RWPE2 (cell line): ENCODE measurements at regions not wholly inside any gene's neighbourhood (a gene's known extent, or its start where the extent isn't known, plus 50 kb on each side); places are given as distances from the start of the nearest gene placed in this dataset.

Experiments
- ATAC-seq: fragments of 200-7000 bp; cut with Tn5 transposase; 3 replicates; pipeline ENCODE4 v1.9.1; 2021; ENCODE audit warnings: low read depth
- DNase-seq: peaks from one replicate; pipeline ENCODE4 v3.0.0-alpha.2; 2020; ENCODE audit warnings: low spot score
- H3K27ac ChIP-seq: fragments of 450-650 bp; 2 replicates; pipeline ENCODE4 v1.5.1; 2017; ENCODE audit warnings: mild to moderate bottlenecking; ENCODE audit not compliant: poor library complexity, severe bottlenecking
- H3K27me3 ChIP-seq: fragments of 250-450 bp; sonication (Bioruptor Pico); 2 replicates; pipeline ENCODE4 v1.5.1; 2021; ENCODE audit warnings: mild to moderate bottlenecking, moderate library complexity; ENCODE audit not compliant: insufficient read depth, poor library complexity, severe bottlenecking
- H3K36me3 ChIP-seq: fragments of 250-450 bp; sonication (Bioruptor Pico); 2 replicates; pipeline ENCODE4 v1.5.1; 2020; ENCODE audit warnings: low read depth, mild to moderate bottlenecking, moderate library complexity
- H3K4me1 ChIP-seq: fragments of 250-450 bp; sonication (Bioruptor Pico); 2 replicates; pipeline ENCODE4 v1.5.1; 2021; ENCODE audit warnings: mild to moderate bottlenecking, moderate library complexity; ENCODE audit not compliant: insufficient read depth, poor library complexity, severe bottlenecking
- H3K4me3 ChIP-seq: fragments of 250-450 bp; sonication (Bioruptor Pico); 2 replicates; pipeline ENCODE4 v1.5.1; 2021; ENCODE audit warnings: mild to moderate bottlenecking, moderate library complexity; ENCODE audit not compliant: severe bottlenecking
- H3K9me3 ChIP-seq: fragments of 250-450 bp; sonication (Bioruptor Pico); 2 replicates; pipeline ENCODE4 v1.5.1; 2021; ENCODE audit warnings: mild to moderate bottlenecking, moderate library complexity; ENCODE audit not compliant: severe bottlenecking
- TF ChIP-seq, protein P1 (sequence below): fragments of 450-650 bp; IDR thresholded peaks from one replicate; pipeline ENCODE4 v1.5.1; 2017; ENCODE audit warnings: mild to moderate bottlenecking, moderate library complexity; ENCODE audit not compliant: poor library complexity, severe bottlenecking

DNA sequence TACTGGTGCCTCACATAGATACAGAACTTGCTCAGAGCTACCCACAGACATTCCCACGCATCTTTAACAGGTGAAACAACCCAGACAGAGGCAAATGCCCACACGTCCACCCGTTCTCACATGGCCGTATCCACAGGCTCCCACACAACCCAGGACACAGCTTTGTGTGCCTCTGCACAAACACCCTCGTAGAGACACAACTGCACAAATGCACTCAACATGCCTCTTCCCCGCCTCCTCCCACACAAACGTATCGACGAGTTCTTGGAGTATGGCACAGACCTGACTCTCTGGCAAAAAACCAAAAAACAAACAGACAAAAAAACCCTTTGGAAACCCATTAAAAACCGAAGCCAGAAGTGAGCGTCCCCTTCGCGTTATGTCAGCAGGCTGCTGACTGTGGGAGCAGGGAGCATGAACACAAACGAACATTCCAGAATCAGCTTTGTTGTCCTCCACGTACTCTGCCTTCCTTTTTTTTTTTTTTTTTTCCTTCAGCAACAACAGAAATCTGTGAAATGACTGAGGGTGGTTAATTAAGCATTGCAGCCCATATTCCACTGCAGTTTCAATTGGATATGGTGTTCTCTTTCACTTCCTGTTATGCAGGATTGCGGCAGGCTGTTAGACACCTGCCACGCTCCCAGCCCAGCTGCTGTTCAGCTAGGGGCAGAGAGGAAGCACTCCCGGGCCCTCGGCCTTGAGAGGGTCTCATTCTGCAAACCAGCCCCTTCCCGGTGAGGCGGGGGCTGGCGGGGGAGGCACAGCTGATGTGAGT lies 313.7 kb downstream of the MAF start:
- no peak overlapping the region for H3K4me3 ChIP-seq
- H3K27me3 ChIP-seq, result no peaks in the 10 kb centered on the region
- DNase-seq (no peak), ATAC-seq (no peak)
- TF ChIP-seq, protein P1, sequence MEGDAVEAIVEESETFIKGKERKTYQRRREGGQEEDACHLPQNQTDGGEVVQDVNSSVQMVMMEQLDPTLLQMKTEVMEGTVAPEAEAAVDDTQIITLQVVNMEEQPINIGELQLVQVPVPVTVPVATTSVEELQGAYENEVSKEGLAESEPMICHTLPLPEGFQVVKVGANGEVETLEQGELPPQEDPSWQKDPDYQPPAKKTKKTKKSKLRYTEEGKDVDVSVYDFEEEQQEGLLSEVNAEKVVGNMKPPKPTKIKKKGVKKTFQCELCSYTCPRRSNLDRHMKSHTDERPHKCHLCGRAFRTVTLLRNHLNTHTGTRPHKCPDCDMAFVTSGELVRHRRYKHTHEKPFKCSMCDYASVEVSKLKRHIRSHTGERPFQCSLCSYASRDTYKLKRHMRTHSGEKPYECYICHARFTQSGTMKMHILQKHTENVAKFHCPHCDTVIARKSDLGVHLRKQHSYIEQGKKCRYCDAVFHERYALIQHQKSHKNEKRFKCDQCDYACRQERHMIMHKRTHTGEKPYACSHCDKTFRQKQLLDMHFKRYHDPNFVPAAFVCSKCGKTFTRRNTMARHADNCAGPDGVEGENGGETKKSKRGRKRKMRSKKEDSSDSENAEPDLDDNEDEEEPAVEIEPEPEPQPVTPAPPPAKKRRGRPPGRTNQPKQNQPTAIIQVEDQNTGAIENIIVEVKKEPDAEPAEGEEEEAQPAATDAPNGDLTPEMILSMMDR, result no peak
- H3K36me3 ChIP-seq, result no peaks in the 10 kb centered on the region
- H3K4me1 ChIP-seq, result no peaks in the 10 kb centered on the region
- H3K9me3 ChIP-seq, result no peaks in the 10 kb centered on the region
- no peak overlapping the region for H3K27ac ChIP-seq

- no peak overlapping the region for H3K27ac ChIP-seq
Measured at GRCh38 chr16:79284766-79285165, 315.8 kb downstream of the MAF start.

DNA sequence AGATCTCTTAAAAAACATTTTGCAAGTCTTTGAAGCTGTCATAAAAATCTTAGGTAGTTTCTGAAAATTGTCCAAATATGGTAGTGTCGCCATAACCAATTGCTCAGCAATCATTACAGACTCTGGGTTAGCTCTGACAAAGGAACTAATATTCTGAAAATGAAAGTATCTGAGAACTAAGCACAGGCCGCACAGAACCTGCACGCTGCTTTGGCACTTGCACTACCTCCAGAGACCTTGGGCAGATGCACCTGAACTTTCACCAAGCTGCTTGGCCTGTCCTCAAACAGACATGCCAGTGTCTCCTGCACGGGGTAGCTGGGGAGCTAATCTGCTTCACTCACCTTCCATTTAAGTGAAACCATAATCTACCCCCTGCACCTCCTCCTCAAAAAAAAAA lies 317.0 kb downstream of the MAF start:
- DNase-seq (no peak), ATAC-seq (no peak)
- no peaks in the 10 kb centered on the region for H3K36me3 ChIP-seq
- no peaks in the 10 kb centered on the region for H3K9me3 ChIP-seq
- H3K4me3 ChIP-seq, result no peak overlapping the region
- no peak overlapping the region for H3K27ac ChIP-seq
- H3K4me1 ChIP-seq, result no peaks in the 10 kb centered on the region
- H3K27me3 ChIP-seq, result no peaks in the 10 kb centered on the region
- TF ChIP-seq, protein P1, result no peak

More at GRCh38 chr16:79284766-79285165, 315.8 kb downstream of the MAF start:
- DNase-seq (no peak), ATAC-seq (no peak)
- H3K36me3 ChIP-seq, result no peaks in the 10 kb centered on the region
- H3K4me1 ChIP-seq, result no peaks in the 10 kb centered on the region
- no peak overlapping the region for H3K4me3 ChIP-seq
- TF ChIP-seq, protein P1, result no peak
- H3K27me3 ChIP-seq, result no peaks in the 10 kb centered on the region
- no peaks in the 10 kb centered on the region for H3K9me3 ChIP-seq

- no peak overlapping the region for H3K27ac ChIP-seq
- no peaks in the 10 kb centered on the region for H3K4me1 ChIP-seq
- ATAC-seq (no peak), DNase-seq (no peak)
- no peaks in the 10 kb centered on the region for H3K36me3 ChIP-seq
- H3K9me3 ChIP-seq, result no peaks in the 10 kb centered on the region
- no peak overlapping the region for H3K4me3 ChIP-seq
- H3K27me3 ChIP-seq, result no peaks in the 10 kb centered on the region
- TF ChIP-seq, protein P1, result no peak
Measured at GRCh38 chr16:79282806-79283205, 317.7 kb downstream of the MAF start.

DNA sequence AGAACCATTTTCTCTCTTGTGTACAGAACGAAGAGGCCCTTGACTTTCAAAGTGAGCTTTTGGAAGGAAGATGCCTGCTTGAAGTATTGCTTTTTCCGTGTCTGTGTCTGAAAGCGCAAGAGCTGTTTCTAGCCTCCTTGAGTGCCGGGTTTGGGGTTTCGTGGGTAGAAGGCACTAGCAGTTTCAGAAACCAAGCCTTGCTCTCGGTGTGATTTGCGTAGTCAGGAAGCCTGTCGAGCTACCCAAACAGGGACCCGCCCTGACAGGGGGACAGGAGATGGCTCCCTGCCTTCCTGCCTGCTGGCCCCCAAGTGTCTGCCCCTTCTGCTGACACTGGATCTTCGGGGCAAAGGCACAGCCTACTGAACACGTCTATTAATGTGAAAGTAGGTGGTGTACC lies 322.0 kb downstream of the MAF start:
- Histone ChIP-seq H3K36me3 (no peaks in the 10 kb centered on the region), H3K27me3 (no peaks in the 10 kb centered on the region), H3K4me3 (no peak overlapping the region), H3K4me1 (no peaks in the 10 kb centered on the region), H3K27ac (no peak overlapping the region), H3K9me3 (no peaks in the 10 kb centered on the region)
- ATAC-seq (no peak), DNase-seq (no peak)
- TF ChIP-seq, protein P1, result no peak
